ENCODE measurements at regions not wholly inside any gene's neighbourhood (a gene's known extent, or its start where the extent isn't known, plus 50 kb on each side); places are given as distances from the start of the nearest gene placed in this dataset.

DNA sequence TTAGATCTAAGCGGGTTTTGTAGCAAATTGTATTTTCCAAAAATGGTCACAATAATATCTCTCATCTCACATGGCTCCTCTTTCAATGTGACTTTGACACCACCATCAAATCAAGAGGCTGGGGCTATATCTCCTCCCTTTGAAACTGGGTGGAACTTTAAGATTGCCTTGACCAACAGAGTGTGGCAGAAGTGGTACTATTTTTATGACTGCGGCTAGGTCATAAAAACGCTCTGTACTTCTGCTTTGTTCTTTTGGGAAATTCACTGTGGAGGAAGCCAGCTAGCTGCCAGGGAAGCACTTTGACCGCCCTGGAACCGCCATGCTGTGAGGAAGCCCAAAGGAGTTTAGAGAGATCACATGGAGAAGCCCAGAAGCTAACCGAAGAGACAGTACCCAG is 50.7 kb upstream of the ACOT11 start:
- Histone ChIP-seq H3K9me3 (ENCODE audit: low read depth) (no peaks in the 10 kb centered on the region), H3K4me3 (no peak overlapping the region), H3K9me2 (ENCODE audit: insufficient read depth) (no peaks in the 10 kb centered on the region), H3K79me2 (ENCODE audit: insufficient read depth) (no peaks in the 10 kb centered on the region), H3K27ac (no peak overlapping the region), H3K4me2 (ENCODE audit: unreplicated experiment) (no peak overlapping the region), H3K27me3 (replicated peaks; ENCODE audit: insufficient read depth) (0 out of 2 replicates have a peak, but pooled peaks cover 4% of the 10 kb centered on the region), H3F3A (ENCODE audit: insufficient read depth) (no peaks in the 10 kb centered on the region), H3K9ac (no peak overlapping the region), H3K36me3 (ENCODE audit: low read depth) (no peaks in the 10 kb centered on the region), H4K20me1 (ENCODE audit: insufficient read depth) (no peaks in the 10 kb centered on the region), H3K4me1 (ENCODE audit: insufficient read depth) (no peaks in the 10 kb centered on the region), H2AFZ (no peak overlapping the region)
- 78 to 85% methylated on average over 4 to 6 of the region's 6 CpGs for WGBS, 2 experiments (ENCODE audit: low coverage in 1 of 2, low lambda C conversion rate in 2 of 2, missing lambda C conversion rate in 2 of 2)
- no peak for DNase-seq
- TF ChIP-seq EZH2phosphoT487 (IDR thresholded peaks at IDR 0.05; ENCODE audit: insufficient read depth, low read depth) (no peak), EZH2 (IDR thresholded peaks at IDR 0.05; ENCODE audit: insufficient read depth, poor library complexity, severe bottlenecking) (no peak)
- in situ Hi-C loops (cut with MboI): loop anchor here (25.0 kb wide), 1 partner anchor 385 kb away; no protein-coding TSS in a partner anchor

DNA sequence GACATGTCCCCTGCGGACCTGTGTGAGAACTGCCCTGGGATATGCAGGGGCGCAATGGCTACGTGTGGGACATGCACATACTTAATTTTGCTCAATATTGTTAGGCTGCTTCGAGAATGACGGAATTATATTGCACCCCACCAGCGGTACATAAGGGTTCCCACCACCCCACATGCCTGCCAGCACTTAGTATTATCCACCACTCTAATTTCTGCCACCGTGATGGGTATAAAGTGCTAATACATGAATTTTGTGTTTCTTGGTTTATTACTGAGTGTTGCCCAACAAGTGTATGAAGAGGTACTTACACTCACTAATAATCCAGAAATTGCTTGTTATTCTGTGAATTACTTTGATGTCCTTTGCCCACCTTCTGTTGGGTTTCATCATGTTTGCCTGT is 52.1 kb upstream of the ACOT11 start:
- H3K4me2 ChIP-seq (ENCODE audit: unreplicated experiment): no peak overlapping the region
- 83 to 89% methylated on average over 7 of the region's 7 CpGs for WGBS, 2 experiments (ENCODE audit: low coverage in 1 of 2, low lambda C conversion rate in 2 of 2, missing lambda C conversion rate in 2 of 2)
- DNase-seq: no peak
- no peaks in the 10 kb centered on the region for H4K20me1 ChIP-seq (ENCODE audit: insufficient read depth)
- no peaks in the 10 kb centered on the region for H3K79me2 ChIP-seq (ENCODE audit: insufficient read depth)
- in situ Hi-C loops (cut with MboI): loop anchor here (25.0 kb wide), 1 partner anchor 384 kb away; no protein-coding TSS in a partner anchor
- H3K4me1 ChIP-seq (ENCODE audit: insufficient read depth): no peaks in the 10 kb centered on the region
- no peak overlapping the region for H2AFZ ChIP-seq
- H3K9me2 ChIP-seq (ENCODE audit: insufficient read depth): no peaks in the 10 kb centered on the region
- H3K27me3 ChIP-seq (replicated peaks; ENCODE audit: insufficient read depth): 0 out of 2 replicates have a peak, but pooled peaks cover 4% of the 10 kb centered on the region
- no peak for TF ChIP-seq EZH2 (IDR thresholded peaks at IDR 0.05; ENCODE audit: insufficient read depth, poor library complexity, severe bottlenecking)
- TF ChIP-seq EZH2phosphoT487 (IDR thresholded peaks at IDR 0.05; ENCODE audit: insufficient read depth, low read depth): no peak
- no peak overlapping the region for H3K9ac ChIP-seq
- no peaks in the 10 kb centered on the region for H3K36me3 ChIP-seq (ENCODE audit: low read depth)
- no peaks in the 10 kb centered on the region for H3F3A ChIP-seq (ENCODE audit: insufficient read depth)
- no peaks in the 10 kb centered on the region for H3K9me3 ChIP-seq (ENCODE audit: low read depth)
- no peak overlapping the region for H3K27ac ChIP-seq
- no peak overlapping the region for H3K4me3 ChIP-seq

DNA sequence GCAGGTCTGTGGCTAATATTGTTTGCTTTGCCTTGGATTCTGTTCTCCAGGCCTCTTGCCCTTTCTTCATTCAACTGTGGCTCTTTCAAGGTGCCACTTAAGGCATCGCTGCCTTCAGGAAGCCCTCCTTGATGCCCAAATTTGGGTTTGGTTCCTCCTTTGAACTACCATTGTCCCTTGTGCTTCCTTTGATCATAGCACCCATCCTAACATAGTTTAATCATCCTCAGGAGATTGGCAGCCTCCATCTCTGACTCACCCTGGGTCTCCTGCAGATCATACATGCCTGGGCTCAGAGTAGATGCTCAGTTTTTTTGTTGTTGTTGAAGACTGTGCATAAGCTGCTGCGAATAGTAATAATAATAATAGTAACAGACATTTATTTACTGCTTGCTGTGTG is 54.4 kb upstream of the ACOT11 start:
- DNase-seq: peak; percentile 47
- no peak overlapping the region for H3K4me3 ChIP-seq
- no peaks in the 10 kb centered on the region for H3K27me3 ChIP-seq (replicated peaks; ENCODE audit: insufficient read depth)
- no peaks in the 10 kb centered on the region for H3K4me1 ChIP-seq (ENCODE audit: insufficient read depth)
- H3F3A ChIP-seq (ENCODE audit: insufficient read depth): no peaks in the 10 kb centered on the region
- no peaks in the 10 kb centered on the region for H3K36me3 ChIP-seq (ENCODE audit: low read depth)
- H3K9me2 ChIP-seq (ENCODE audit: insufficient read depth): no peaks in the 10 kb centered on the region
- WGBS, 2 experiments (ENCODE audit: low coverage in 1 of 2, low lambda C conversion rate in 2 of 2, missing lambda C conversion rate in 2 of 2): 95 to 98% methylated on average over 2 of the region's 2 CpGs
- H2AFZ ChIP-seq: no peak overlapping the region
- no peak overlapping the region for H3K27ac ChIP-seq
- H4K20me1 ChIP-seq (ENCODE audit: insufficient read depth): no peaks in the 10 kb centered on the region
- H3K4me2 ChIP-seq (ENCODE audit: unreplicated experiment): no peak overlapping the region
- in situ Hi-C loops (cut with MboI): loop anchor here (25.0 kb wide), 1 partner anchor 381 kb away; no protein-coding TSS in a partner anchor
- TF ChIP-seq EZH2 (IDR thresholded peaks at IDR 0.05; ENCODE audit: insufficient read depth, poor library complexity, severe bottlenecking) (no peak), EZH2phosphoT487 (IDR thresholded peaks at IDR 0.05; ENCODE audit: insufficient read depth, low read depth) (no peak)
- H3K9ac ChIP-seq: no peak overlapping the region
- no peaks in the 10 kb centered on the region for H3K9me3 ChIP-seq (ENCODE audit: low read depth)
- no peaks in the 10 kb centered on the region for H3K79me2 ChIP-seq (ENCODE audit: insufficient read depth)

DNA sequence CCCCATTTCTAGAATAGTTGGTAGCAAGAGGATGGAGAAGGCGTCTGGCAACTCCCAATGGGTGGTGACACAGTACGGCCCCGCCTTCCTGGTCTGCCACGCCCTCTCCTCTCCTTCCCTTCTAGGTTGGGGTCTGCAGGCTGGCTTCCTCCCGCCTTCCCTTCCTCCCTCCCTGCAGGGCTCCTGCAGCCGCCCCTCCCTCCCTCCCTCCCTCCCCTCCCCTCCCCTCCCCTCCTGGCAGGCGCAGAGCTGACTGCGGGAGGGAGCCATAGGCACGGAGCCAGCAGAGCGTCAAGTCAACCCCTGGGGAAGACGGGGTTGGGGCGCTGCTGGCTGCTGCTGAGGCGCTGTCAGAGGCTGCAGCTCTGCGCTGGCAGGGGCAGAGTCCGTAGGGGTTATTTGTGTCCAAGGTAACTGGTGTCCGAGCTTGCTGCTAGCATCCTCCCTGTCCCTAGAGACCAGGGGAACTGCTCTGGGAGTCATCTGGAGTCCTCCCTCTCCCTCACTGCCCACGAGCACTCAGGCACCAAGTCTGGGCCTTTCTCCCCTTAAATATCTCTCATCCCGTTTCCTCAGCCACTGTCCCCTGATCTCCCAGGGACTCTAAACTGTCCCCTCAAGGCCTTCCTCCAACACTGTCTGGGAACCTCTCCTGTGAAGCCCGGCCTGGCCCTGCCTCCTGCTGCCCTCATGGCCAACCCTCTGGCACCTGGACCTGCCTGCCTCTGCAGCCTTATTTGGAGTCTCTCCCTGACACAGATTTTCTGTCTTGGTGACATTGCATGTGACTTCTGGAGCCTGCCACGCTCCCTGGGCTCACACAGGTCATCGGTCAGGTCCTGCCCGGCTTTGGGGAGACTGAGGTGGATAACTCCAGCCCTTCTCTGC is 57.4 kb upstream of the ACOT11 start:
- no peaks in the 10 kb centered on the region for H3K9me2 ChIP-seq (ENCODE audit: insufficient read depth)
- H3K27me3 ChIP-seq (replicated peaks; ENCODE audit: insufficient read depth): no peaks in the 10 kb centered on the region
- no peaks in the 10 kb centered on the region for H3K36me3 ChIP-seq (ENCODE audit: low read depth)
- 28 to 37% methylated on average over 13 to 22 of the region's 22 CpGs for WGBS, 2 experiments (ENCODE audit: low coverage in 1 of 2, low lambda C conversion rate in 2 of 2, missing lambda C conversion rate in 2 of 2)
- no peak overlapping the region for H3K27ac ChIP-seq
- no peak overlapping the region for H3K4me2 ChIP-seq (ENCODE audit: unreplicated experiment)
- DNase-seq: peak; percentile 32
- no peak overlapping the region for H3K4me3 ChIP-seq
- no peaks in the 10 kb centered on the region for H3K79me2 ChIP-seq (ENCODE audit: insufficient read depth)
- 0 out of 2 replicates have a peak, but pooled peaks cover 3% of the 10 kb centered on the region for H3F3A ChIP-seq (ENCODE audit: insufficient read depth)
- 0 out of 2 replicates have a peak overlapping the region, but pooled peaks have one; percentile 80 for H2AFZ ChIP-seq
- no peaks in the 10 kb centered on the region for H3K9me3 ChIP-seq (ENCODE audit: low read depth)
- TF ChIP-seq EZH2phosphoT487 (IDR thresholded peaks at IDR 0.05; ENCODE audit: insufficient read depth, low read depth): no peak
- TF ChIP-seq EZH2 (IDR thresholded peaks at IDR 0.05; ENCODE audit: insufficient read depth, poor library complexity, severe bottlenecking): no peak
- no peaks in the 10 kb centered on the region for H4K20me1 ChIP-seq (ENCODE audit: insufficient read depth)
- no peak overlapping the region for H3K9ac ChIP-seq
- H3K4me1 ChIP-seq (ENCODE audit: insufficient read depth): peaks cover 10% of the 10 kb centered on the region
- in situ Hi-C loops (cut with MboI): loop anchor here (25.0 kb wide), 1 partner anchor 378 kb away; no protein-coding TSS in a partner anchor

Measured in GM23248 (cell line).